ENCODE measurements at regions not wholly inside any gene's neighbourhood (a gene's known extent, or its start where the extent isn't known, plus 50 kb on each side); places are given as distances from the start of the nearest gene placed in this dataset.

- POLR2A ChIA-PET (ENCODE audit: partially characterized antibody), result no interaction called here
- no peaks in the 10 kb centered on the region for H3K79me2 ChIP-seq (ENCODE audit: control insufficient read depth in 1 of 2, insufficient read depth in 2 of 2, low read length in 2 of 2)
- no peaks in the 10 kb centered on the region for H3K4me1 ChIP-seq (replicated peaks in 1 of 4; ENCODE audit: control insufficient read depth in 3 of 4, insufficient read depth in 4 of 4, low read length in 3 of 4)
- no peak overlapping the region for H3K27ac ChIP-seq (ENCODE audit: low read depth, low read length)
- H2BK12ac ChIP-seq (ENCODE audit: low read depth, low read length), result no peak overlapping the region
- H2AFZ ChIP-seq (ENCODE audit: low read length), result no peak overlapping the region
- no peaks in the 10 kb centered on the region for H3K36me3 ChIP-seq (ENCODE audit: control insufficient read depth in 2 of 4, insufficient read depth in 4 of 4, low read length in 3 of 4)
- no peak overlapping the region for H3K23ac ChIP-seq (ENCODE audit: insufficient read length)
- no peak overlapping the region for H4K5ac ChIP-seq (ENCODE audit: insufficient read length, low read depth, low read length)
- no peak overlapping the region for H2BK15ac ChIP-seq (ENCODE audit: low read length)
- H4K20me1 ChIP-seq (replicated peaks in 1 of 2; ENCODE audit: control insufficient read depth in 1 of 2, insufficient read depth in 2 of 2, low read length in 2 of 2), result no peaks in the 10 kb centered on the region
- no peak overlapping the region for H3K56ac ChIP-seq (replicated peaks; ENCODE audit: insufficient read length, low read depth, low read length)
- H3K79me1 ChIP-seq (ENCODE audit: low read depth, low read length), result no peaks in the 10 kb centered on the region
- H2BK5ac ChIP-seq (ENCODE audit: low read depth, low read length), result no peak overlapping the region
- DNase-seq (ENCODE audit: low read depth in 1 of 2, low spot score in 2 of 2), result no peak
- H2BK120ac ChIP-seq (replicated peaks; ENCODE audit: low read depth, low read length), result no peak overlapping the region
- no peak overlapping the region for H4K91ac ChIP-seq (replicated peaks; ENCODE audit: insufficient read length, low read length)
- CTCF ChIA-PET (ENCODE audit: partially characterized antibody), result no interaction called here
- FAIRE-seq, result no peak
- no peak overlapping the region for H3K14ac ChIP-seq (ENCODE audit: insufficient read length)
- WGBS, 2 experiments (ENCODE audit: extremely low coverage in 1 of 2, insufficient coverage in 1 of 2, insufficient read length in 1 of 2, insufficient replicate concordance in 2 of 2, low coverage in 1 of 2, low lambda C conversion rate in 2 of 2, missing lambda C conversion rate in 1 of 2), result 52% methylated on average over 1 of the region's 1 CpG; no CpG with 5 or more reads in 1 of the 2 experiments
- TF ChIP-seq ASH2L (IDR thresholded peaks at IDR 0.05; ENCODE audit: low read length) (no peak), KDM1A (IDR thresholded peaks at IDR 0.05; ENCODE audit: borderline replicate concordance, low read length) (no peak), POU5F1 (IDR thresholded peaks at IDR 0.05; ENCODE audit: low read depth, low read length) (no peak)
- no peaks in the 10 kb centered on the region for H3K9me3 ChIP-seq (ENCODE audit: insufficient read depth in 2 of 2, low read depth in 1 of 2, low read length in 1 of 2)
- no peak overlapping the region for H3K18ac ChIP-seq (ENCODE audit: extremely low read depth, low read length)
- H2AK5ac ChIP-seq (ENCODE audit: low read depth, low read length), result no peak overlapping the region
- H4K8ac ChIP-seq (ENCODE audit: extremely low read depth, insufficient read depth, low read length), result no peak overlapping the region
- no peaks in the 10 kb centered on the region for H3K27me3 ChIP-seq (replicated peaks in 1 of 4; ENCODE audit: control insufficient read depth in 3 of 4, extremely low read depth in 1 of 4, insufficient read depth in 3 of 4, low read length in 3 of 4)
- no peak overlapping the region for H3K4me3 ChIP-seq (ENCODE audit: extremely low read depth in 1 of 4, insufficient read depth in 2 of 4, low read depth in 3 of 4, low read length in 4 of 4)
- no peak overlapping the region for H3K9ac ChIP-seq (replicated peaks in 1 of 4; ENCODE audit: extremely low read depth in 1 of 4, low read depth in 3 of 4, low read length in 3 of 4)
- H3K23me2 ChIP-seq (ENCODE audit: low read depth, low read length), result no peaks in the 10 kb centered on the region
- no peak overlapping the region for H3K4me2 ChIP-seq (ENCODE audit: insufficient read depth in 1 of 2, low read depth in 2 of 2, low read length in 2 of 2)
- H3K4ac ChIP-seq (replicated peaks; ENCODE audit: insufficient read length, low read depth, low read length), result no peak overlapping the region
- no peak overlapping the region for H2BK20ac ChIP-seq (ENCODE audit: low read length)
These were observed 77.6 kb upstream of the PCDH7 start for GRCh38 chr4:30642567-30642966.
